GM18517 (cell line): ENCODE measurements at regions not wholly inside any gene's neighbourhood (a gene's known extent, or its start where the extent isn't known, plus 50 kb on each side); places are given as distances from the start of the nearest gene placed in this dataset.

Experiments
- ATAC-seq: cut with Tn5 transposase; IDR thresholded peaks from one replicate; pipeline ENCODE4 v1.9.1; 2021; ENCODE audit warnings: mild to moderate bottlenecking, moderate library complexity; ENCODE audit not compliant: unreplicated experiment

- ATAC-seq = no peak
Measured at GRCh38 chr10:3418041-3418754, 245.6 kb upstream of the PITRM1 start.

- ATAC-seq = no peak
Measured at GRCh38 chr10:3417096-3417495, 244.5 kb upstream of the PITRM1 start.

GRCh38 chr10:3415878-3416605 is 243.5 kb upstream of the PITRM1 start:
- ATAC-seq = no peak

DNA sequence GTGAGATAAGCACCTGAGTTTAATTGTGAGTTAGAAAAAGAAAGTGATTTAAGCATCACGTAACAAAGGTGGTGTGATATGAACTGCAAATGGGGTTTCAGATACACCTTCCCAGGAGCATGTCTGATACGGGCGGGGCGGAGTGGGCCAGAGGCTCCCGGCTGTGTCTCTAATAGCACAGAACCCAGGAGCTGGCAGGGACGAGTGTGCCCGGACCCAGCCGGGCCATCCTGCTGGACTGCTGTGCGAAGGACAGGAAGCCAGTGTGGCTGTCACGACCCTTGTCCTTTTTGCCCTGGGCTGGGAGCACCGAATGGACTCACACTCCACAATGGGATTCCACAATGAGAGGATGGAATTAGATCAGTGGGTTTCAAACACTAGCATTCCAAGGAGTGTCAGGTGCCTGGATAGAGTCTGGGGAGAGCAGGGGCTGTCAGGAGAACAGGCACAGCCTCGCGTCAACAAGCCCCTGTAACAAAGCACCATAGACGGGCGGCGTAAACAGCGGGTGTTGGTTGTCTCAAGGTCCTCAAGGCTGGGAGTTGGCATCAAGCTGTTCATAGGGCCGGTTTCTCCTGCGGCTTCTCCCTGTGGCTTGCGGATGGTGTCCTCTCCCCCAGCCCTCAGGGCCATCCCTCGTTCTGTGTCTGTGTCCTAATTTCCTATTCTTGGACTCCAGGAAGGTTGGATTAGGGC is 242.6 kb upstream of the PITRM1 start:
- ATAC-seq = no peak

DNA sequence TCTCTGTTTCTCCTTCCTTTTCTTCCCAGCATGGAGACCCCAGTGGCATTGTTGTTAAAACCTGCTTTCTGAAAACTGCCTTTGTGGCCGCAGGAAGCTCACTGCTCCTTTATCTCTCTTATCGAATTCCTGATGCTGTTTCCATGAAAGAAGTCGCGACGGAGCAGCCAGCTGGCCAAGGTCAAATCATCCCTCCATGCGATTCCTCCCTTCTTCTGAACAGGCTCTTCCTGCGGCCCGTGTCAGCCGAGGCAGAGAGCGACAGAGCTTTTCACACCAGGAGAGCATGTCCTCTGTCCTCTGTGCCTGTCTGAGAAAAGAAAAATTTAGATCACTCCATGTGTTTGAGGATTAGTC is 242.1 kb upstream of the PITRM1 start:
- no peak for ATAC-seq

DNA sequence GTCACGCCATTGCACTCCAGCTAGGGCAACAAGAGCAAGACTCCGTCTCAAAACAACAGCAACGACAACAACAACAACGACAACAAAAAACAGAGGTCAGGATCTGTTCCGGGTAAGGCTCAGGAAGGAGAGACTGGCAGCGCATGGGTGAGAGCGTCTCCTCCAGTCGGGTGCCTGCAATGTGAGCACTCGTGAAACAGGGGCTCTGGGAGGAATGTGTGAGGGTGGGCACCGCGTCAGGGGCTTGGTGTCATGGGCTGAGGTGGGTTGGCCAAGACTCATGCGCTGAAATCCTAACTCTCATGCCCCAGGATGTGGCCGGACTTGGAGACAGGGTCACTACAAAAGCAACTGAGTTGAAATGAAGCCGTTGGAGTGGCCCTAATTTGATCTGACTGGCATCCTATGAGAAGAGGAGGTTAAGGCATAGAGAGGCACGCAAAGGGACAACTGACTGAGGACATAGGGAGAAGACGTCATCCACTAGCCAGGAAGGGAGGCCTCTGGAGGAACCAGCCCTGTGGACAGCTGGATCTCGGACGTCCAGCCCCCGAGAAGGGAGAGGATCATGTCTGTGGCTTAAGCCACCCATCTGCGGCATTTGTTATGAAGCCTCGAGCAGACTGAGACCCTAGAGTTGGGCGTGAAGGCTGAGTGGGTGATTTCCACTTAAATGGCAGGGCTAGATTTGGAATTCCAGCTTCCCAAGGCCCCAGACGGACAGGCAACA is 241.5 kb upstream of the PITRM1 start:
- ATAC-seq = no peak

DNA sequence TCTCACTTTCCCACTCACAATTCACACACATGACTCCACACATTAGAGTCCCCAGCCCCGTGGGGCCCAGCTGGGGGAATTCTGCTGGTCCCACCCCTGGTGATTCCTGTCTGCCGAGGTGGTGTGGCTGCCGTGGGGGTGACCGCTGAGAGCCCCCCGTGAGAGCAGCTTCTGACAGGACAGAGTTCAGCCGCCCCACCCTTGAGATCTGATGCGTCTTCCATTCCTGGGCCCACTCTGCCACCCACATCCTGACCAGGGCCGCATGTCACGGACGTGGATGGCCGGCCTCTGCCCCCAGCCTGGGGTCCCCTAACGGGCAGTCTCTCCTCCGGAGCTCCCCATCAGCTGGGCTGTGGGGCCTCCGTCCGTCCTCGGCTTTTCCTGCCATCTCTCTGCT is 240.1 kb upstream of the PITRM1 start:
- ATAC-seq = no peak

GRCh38 chr10:3412071-3412582 is 239.5 kb upstream of the PITRM1 start:
- ATAC-seq = no peak

GRCh38 chr10:3411044-3411443 is 238.5 kb upstream of the PITRM1 start:
- no peak for ATAC-seq

DNA sequence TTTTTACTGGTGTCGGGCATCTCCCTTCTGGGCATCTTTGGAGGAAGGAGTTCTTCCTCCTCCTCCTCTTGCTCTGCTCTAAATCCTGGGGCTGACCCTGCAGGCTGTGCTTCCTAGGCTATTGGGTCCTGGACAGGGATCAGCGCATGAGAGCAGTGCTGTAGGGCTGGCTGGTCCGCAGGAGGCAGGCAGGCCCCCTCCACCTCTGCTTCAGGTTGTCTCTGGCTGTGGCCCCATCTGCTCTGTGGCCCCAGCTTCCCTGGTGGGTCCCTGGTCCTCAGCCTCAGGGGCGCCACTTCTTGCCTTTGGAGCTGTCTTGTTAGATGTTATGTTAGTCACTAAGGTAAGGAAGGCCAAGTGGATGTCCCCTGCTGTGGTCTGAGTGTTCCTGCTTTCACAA is 237.3 kb upstream of the PITRM1 start:
- no peak for ATAC-seq

DNA sequence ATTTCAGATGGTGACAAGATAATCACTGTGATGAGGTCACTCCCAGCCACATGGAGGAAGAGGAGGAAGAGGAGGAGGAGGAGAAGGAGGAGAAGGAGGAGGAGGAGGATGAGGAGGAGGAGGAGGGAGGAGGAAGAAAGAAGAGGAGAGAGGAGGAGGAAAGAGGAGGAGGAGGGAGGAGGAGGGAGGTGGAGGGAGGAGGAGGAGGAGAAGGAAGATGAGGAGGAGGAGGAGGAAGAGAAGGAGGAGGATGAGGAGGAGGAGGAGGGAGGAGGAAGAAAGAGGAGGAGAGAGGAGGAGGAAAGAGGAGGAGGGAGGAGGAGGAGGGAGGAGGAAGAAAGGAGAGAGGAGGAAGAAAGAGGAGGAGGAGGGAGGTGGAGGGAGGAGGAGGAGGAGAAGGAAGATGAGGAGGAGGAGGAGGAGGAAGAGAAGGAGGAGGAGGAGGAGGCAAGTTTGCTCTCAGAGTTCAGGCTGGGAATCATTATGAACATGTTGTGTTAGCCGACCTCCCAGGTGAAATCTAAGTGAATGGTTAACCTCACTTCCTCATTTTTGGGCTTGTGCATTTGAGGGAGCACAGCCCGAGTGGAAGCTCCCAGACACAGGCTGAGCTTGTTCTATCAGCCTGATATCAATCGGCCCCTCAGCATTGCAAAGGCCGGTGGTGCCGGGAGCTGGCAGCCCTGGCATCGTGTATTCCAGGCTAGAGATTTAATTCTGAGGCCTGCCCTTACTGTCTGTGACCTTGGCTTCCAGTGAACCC is 236.2 kb upstream of the PITRM1 start:
- ATAC-seq = no peak

GRCh38 chr10:3407208-3407607 is 234.6 kb upstream of the PITRM1 start:
- ATAC-seq = no peak

- ATAC-seq = no peak
Measured at GRCh38 chr10:3406556-3406955, 234.0 kb upstream of the PITRM1 start.

- ATAC-seq = no peak
Measured at GRCh38 chr10:3404381-3404780, 231.8 kb upstream of the PITRM1 start.

- no peak for ATAC-seq
Measured at GRCh38 chr10:3402187-3402751, 229.7 kb upstream of the PITRM1 start.

DNA sequence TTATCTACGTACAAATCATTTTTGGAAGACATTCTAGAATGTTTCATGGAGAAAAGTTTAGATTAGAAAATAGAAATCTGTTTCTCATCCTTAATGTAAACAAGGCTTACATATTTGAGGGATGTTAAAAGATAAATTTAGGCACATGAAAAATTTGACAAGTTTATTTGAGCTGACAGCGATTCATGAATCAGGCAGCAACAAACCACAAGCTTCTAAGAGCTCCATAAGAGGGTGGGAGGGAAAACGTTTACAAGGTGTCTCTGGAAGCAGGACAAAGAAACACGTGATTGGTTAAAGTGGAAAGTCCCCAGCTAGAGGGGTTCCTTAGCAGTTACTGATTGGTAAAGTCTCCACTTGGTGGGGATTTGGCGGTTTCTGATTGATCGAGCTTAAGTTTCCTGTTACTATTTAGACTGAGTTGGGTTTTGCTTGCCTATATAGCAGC is 228.9 kb upstream of the PITRM1 start:
- no peak for ATAC-seq

DNA sequence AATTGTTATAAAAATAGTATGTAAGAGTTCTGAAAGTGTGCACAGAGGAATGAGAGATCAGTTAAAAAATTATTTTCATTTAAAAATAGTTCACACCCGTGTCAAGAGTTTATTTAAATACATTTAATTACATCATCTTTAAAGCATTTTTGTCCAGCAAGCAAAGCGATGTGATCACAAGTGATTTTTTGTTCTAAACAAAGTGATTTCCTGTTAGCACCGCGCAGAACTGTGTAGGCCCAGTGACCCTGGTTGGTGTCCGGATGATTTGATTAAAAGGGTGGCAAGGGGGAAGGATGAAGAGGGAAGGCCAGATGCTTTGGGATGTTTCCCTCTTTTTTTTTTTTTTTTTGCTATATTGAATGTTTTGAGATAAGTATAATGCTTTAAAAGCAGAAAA is 227.8 kb upstream of the PITRM1 start:
- ATAC-seq = no peak

- ATAC-seq = no peak
Measured at GRCh38 chr10:3399756-3400155, 227.2 kb upstream of the PITRM1 start.

DNA sequence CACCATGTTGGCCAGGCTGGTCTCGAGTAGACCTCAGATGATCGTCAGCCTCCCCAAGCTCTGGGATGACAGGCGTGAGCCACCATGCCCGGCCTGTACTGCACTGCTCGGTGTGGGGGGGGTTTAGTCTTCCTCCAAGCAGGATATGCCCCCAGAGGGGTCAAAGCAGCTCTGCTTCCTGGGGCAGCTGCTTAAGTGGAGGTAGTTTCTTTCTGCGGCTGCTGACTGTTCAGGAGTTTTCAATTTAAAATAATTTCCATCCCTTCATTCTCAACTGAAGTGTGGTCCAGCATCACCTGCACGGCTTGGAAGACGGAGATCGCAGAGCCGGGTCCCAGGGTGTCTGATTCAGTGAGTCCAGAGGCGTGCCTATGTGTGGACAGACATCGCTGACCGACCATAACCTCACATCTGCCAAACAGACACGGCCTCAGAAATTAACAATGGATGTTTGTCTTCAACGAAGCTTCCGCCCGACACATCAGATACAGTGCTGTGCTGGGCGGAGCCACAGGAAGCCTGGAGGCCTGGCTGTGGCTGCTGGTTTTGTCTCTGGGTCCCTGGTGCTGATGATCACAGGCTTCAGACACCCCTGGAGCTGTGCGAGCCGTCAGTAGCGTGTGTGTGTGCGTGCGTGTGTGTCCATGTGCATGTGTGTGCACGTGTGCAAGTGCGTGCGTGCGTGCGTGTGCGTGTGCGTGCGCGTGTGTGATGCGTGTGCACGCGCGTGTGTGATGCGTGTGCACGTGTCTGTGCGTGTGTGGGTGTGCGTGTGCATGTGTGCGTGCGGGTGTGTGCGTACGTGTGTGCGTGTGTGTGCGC is 226.5 kb upstream of the PITRM1 start:
- no peak for ATAC-seq
